Head of caudate nucleus (tissue), 42 donors: ENCODE measurements at regions not wholly inside any gene's neighbourhood (a gene's known extent, or its start where the extent isn't known, plus 50 kb on each side); places are given as distances from the start of the nearest gene placed in this dataset.

Source experiments
- DNase-seq, 42 donors: peaks; one replicate each; pipeline versions ENCODE4 v3.0.0 to v3.0.0-alpha.2; 2020 to 2021; ENCODE audit warnings: mixed read lengths in 7 of 42
- intact Hi-C: fragments of 100-400 bp; cut with DNase I; formaldehyde crosslinking; loops from one replicate; pipeline ENCODE4 v1.15.0; 2022

DNA sequence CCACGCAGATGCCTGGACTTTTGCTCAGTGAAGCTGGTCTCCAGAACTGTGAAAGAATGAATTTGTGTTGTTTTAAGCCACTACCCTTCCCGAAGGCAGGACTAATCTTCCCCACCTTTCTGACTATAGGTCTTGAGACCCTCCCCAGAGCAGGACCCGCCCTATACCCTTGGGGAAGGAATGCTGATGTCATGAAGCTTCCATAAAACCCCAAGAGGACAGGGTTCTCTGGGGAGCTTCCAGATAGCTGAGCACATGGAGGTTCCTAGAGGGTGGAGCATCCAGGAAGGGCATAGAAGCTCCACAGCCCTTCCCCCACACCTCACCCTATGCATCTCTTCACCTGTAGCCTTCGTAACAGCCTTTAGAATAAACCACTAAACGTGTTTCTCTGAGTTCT is 287.8 kb downstream of the SOX9 start:
- DNase-seq = no peak
- intact Hi-C loops = no loop called here

DNA sequence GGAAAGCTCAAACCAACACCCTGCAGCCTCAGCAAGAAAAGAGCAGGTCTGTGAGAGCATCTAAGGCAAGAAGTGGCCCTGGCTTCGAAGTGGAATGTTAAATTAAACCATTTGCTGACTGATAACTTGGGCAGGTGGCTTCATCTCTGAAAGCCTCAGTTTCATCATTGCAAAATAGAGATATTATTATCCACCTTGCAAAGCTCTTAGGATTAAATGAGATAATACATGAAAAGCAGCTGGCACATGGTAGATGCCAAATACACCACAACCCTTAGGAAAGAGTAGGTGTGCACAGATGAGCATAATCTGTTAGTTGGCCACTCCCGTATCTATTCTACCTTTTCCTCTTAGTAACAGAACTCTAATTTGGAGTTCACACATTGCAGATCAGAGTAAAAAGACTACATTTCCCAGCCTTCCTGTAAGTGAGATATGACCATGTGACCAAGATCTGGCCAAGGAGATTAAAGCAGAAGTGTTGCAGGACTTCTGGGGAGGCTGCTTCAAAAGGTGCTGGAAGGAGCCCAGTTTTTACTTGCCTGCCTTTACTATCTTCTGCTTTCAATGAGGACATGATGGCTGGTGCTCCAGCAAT is 288.7 kb downstream of the SOX9 start:
- intact Hi-C loops = no loop called here
- no peak for DNase-seq

DNA sequence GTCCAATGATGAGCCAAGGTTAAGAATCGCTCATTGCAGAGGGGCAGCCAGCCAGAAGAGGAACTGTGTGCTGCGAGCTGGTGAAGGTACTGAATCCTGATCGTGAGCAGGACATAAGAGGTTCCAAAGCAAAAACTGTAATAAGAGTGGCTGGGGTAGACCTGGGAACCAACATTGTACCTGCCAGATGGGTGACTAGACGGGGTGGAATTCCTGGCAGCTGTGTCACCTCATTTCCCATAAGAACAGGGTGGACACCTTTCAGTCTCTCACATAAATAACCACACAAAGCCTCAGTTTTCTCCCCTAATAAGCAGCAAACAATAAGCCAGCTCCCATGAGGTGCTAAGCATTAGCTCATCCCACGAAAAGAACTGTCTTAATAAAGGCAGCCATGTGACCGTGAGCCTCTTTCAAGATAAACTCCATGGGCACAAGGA is 290.3 kb downstream of the SOX9 start:
- intact Hi-C loops = no loop called here
- DNase-seq = no peak

DNA sequence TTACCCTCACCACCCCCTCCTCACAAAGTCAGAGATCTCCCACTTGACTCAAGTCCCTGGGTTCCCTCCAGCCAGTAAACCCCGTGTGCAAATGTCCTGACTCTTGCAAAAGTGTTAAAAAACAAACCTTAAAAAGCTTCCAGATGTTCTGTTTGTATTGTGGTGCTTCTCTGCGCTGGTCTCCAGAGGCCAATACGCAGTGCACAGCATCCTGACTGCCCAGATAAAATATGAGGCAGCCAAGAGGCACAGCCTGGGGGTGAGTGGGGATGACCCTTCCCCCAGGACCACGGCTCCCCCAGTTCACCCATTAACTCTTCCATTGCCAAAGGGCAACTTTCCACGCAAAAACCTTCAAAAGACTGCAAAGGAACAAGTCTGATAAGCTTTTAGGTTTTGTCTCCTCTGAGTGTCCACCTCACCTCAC is 291.8 kb downstream of the SOX9 start:
- intact Hi-C loops = no loop called here
- DNase-seq = no peak

DNA sequence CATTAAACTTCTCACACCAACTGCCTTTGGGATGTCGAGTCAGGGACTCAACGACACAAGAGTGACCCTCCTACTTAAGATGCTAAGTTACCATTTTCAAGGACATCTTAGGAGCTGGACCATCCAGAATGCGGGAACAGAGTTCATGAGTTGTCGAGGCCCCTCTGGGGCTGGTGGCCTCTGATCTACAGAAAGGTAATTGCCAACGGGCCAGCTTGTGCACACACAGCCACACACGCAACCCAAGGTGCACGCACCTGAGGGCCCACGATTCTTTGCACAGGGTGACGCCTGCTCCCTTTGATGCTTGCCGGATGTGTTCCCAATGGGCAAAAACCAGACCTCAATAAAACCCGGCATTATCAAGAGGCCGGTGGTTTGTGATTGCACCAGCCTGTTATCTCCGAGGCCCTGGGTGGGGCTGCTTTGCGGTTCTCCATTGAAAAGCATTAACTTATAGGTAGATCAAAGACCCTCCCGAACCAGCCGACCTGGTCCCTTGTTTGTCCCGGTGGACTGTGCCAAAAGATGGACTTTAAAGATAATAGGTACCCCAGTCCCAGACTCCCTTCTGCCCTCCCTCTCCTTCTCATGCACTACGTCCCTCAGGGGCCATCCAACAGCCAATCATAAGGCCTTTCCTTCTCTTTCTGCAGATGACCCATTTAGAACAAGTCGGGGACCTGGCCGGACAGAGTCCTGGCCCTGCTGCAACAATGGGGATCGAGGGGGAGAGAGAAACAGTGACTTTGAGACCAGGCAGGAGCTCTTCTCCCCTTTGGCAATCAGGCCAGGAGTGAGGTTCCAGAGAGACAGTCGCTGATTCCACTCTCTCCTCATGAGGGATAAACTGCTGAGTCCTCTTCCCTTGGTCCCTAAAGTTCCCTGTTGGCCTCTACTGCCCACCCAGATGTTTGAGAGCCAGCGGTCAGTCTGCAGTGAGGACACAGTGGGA is 292.5 kb downstream of the SOX9 start:
- intact Hi-C loops = no loop called here
- no peak for DNase-seq

DNA sequence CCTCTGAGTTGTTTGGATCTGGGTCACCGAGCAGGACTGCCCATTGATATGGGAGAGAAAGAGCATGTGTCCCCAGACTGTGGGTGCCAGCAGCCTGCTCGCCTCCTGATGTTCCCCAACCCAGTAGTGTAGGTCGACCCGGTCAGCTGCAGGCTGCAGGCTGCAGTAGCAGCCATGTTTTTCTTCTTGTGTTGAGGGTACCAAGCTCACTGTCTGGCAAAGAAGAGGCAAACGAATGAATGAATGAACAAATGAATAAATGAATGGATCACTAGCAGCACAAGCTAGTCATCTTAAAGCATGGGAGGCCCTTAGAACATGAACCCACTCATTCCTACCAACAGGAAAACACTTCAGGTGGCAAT is 293.2 kb downstream of the SOX9 start:
- intact Hi-C loops = no loop called here
- DNase-seq = no peak

DNA sequence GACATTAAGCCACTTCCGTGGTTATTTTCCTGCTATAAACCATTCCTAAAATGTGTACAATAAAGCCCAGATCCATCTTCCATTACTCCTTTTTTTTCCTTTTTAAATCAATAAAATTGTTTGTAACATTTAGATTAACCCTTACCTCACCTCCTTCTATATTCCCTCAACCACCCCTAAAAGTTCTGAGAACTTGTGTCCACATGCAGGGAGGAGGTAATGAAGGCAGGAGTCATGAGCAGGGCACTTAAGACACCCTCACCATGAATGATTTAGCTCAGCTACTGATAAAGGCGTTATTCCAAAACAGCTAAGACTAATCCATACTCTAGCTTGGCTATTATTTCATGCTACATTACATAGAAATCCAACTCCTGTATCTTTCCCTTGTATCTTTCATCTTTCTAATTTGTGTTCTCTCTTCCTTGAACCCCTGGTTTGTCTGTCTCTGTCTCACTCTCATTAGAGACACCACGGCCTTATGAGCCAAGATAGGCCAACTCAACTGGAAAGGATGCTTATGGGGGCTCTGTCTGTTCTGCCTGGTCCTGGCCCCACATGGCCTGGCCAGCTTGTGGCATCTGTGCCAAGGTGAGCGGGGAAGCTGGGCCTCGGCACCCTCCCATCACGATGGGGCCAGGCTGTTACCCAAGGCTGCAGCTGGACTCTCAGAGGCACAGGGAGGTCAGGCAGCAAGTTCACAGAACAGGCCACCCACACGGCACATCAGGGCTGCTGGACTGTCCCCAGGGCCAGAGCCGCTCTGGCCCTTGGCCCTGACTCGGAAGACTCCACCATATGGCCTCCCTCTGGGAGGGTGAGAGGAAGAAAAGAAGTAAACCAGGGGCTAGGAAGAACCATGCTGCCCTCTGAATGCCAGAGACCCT is 294.4 kb downstream of the SOX9 start:
- intact Hi-C loops = no loop called here
- no peak for DNase-seq

DNA sequence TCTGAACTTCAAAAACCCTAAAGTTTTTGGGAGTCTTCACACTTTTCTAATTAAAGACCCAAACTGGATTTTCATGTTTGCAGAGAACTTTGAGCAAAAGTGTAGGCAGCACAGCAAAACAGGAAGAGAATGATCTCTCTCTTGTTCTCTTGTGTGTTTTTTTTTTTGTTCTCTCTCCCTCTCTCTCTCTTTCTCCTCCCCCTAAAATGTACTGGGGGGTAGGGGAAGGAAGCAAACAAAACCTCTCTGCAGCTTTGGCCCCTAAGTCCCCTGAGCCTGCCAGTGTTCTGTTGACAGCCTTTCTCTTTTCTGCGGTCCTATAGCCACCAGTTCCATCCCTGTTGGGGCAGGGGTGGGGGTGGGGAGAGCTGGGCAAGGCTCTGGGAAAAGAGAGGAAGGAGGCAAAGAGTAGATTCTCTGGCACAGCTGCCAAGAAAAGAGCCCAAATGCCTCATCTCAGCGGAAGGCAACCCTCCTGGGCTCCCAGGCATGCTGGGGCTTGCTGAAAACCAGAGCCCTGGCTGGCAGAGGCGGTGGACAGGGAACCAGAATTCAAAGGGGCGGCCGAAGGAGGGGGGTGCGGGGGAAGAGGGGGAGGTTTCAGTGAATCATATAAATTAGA is 295.3 kb downstream of the SOX9 start:
- DNase-seq = peak in 22 of 42 donors; percentile 9 to 73 (median 44)

DNA sequence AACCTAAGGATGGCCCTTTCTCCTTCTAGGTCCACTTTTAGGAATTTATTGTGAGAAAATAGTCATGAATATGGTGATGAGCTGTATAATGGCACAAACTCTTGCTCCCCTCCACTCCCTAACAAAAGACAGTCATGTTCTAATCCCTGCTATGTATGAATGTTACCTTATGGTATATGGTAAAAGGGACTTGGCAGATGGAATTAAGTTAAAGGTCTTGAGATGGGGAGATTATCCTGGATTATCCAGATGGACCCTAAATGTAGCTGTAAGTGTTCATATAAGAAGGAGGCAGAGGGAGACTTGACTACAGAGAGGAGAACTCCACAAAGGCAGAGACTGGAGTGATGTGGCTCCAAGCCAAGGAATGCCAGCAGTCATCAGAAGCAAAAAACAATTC is 296.1 kb downstream of the SOX9 start:
- intact Hi-C loops = no loop called here
- no peak for DNase-seq

More for the DNA sequence above, 295.3 kb downstream of the SOX9 start:
- intact Hi-C loops = no loop called here

DNA sequence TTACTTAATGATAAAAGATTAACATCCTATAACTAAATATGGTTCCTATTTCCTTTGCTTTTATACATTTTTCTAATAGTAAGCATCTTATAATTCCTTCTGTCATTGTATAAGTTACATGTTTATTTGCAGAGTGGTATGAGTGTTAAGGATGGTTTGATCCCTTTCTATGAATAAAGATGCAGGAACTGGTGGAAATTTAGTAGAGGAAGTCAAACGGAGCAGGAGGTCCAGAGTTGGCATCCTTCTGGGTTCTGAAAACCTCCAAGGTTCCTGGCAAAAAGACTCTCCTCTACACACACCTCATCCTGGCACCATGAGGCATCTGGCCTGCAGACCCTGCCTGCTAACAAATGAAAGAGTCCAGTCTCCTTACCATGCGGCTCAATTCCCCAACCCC is 296.8 kb downstream of the SOX9 start:
- DNase-seq = no peak
- intact Hi-C loops = no loop called here

DNA sequence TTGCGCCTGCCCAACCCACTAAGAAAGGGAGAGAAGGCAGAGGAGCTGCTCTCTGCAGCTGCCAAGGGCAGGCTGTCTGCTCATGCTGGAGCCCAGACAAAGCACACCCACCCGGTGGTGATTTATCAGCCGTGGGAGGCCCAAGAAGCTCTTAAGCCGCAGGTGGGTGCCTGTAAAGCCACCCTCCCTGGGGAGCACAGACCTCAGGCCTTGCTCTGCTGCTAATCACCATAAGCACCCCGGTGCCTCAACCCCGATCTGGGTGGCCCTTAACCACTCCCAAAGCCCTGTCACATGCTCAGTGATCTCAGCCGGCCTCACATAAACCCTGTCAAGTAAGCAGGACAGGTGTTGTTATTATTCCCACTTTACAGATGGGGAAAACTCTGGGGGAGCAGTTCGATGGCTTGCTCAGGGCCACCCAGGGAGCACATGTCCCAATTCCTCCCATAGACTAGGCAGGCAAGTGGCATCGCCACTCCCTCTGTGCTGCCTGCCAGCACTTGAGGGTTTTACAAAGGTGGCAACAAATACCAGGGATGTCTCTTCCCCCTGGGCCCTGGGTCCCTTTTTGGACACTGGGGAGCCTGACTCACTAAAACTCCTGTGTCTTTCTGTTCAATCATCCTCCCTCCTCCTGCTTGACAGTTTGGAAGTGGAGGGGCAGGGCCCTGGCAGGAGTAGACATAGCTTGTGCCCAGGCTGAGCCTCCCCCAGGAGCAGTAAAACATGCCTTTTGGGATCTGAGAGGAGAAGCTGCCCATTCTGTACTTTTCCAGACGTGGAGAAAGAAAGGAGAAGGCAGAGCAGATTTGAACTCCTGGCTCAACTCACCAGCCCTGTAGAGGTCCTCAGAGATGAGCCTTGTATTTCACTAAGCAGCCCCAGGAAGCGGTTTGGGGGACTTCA is 299.3 kb downstream of the SOX9 start:
- peak in 6 of 42 donors; percentile 11 to 61 (median 46) for DNase-seq
- intact Hi-C loops = no loop called here

DNA sequence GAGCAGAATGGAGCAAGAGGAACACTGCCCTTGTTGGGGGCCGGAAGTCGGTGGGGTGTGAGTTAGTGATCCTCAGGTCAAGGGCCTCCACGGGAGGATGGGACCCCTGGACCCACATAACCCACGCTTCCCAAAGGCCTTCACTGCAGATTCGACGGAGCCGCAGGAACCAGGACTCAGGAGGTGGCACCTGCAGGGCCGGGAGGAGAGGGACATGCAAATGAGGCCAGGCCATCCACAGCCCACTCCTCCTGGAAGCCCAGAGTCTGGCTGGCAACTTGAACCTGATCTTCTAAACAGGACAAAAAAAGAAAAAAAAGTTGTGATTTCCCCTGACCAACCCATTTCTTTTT is 299.9 kb downstream of the SOX9 start:
- intact Hi-C loops = no loop called here
- DNase-seq = no peak

DNA sequence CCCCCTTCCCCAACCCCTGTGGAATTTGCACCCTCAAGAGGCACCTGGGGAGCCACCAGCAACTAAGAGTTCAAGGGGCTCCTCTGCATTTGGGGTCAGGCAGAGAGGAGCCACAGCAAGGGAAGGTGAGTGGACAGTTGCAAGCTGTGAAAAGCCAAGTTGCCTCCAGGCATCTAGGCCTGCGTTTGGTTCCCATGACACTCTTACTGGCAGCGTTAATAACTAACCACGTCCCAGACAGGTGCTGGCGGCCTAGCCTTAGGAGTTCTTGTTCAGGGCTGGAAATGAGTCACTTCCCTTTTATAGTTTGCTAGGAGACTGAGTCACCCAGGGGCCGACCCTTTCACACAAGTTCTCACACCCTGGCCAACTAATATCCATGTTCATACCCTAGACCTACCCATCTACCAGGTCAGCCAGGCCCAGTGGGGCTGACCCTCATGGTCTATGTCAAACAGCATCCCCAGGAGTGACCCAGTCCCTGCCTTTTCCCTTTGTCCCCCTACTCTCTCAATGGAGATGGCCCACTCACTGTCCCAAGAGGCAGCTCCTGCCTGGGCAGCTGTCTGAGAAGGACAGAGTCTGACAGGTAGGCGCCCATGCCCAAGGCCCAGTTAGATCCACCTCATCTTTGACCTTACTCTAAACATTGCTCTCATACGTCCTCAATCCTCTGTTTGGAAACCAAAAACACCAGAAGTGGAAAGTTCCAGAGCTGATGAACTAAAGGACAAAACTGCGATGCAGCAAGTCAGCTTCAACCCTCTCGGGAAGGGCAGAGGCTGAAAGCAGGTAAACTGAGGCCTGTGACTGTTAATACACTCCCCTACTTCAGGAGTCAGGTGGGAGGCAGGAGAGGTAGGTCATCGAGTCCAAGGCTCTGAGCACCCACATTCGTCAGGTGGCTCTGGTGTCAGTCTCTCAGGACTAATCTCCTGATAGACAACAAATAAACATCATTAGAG is 300.6 kb downstream of the SOX9 start:
- intact Hi-C loops = no loop called here
- DNase-seq = peak in 26 of 42 donors; percentile 20 to 84 (median 50)

DNA sequence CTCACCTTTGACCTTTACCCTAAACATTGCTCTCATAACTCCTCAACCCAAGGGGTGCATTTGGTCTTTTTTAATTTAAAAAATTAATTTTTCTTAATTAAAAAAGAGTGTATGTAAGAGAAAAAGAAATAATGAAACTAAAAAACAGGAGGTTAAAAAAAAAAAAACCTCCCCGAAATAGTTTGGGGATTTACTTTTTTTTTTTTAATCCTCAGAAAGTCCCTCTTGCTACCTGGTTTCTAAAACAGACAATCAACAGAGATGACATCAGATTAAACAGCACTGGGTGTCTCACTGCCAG is 301.3 kb downstream of the SOX9 start:
- intact Hi-C loops = no loop called here
- DNase-seq = no peak

DNA sequence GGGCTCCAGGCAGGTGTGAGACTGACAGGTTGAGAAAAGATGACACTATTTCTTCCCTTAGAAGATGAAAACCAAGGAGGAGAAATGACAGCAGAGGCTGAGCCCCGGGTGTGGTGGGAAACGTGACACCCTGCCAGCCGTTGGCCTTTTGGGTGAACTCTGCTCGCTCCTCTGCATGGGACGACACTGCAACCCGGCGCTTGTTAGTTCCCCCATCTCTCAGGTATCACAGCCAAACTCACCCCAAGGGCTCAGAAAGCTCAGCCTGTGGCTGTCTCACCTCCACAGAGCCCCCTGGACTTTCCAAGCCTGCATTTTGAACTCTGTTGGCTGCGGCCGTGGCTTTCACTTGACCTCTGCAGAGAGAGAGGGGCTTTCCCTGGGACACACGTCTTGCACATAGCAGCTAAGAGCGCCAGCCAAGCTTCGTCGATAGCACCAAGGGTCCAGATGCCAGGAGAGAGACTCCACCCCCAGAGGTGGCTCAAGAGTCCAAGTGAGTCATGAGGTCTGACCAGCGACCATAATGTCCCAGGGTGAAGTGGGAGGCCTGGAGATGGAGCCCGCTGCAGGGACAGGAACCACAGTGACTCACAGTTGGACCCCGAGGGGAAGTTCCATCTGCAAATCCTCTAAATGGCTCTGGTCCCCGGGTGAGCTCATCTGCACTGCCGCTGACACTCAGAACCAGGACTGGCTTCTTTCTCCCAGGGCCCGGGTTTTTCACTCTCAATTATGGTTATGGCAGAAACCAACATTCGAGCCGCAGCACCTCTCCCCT is 301.9 kb downstream of the SOX9 start:
- intact Hi-C loops = no loop called here
- DNase-seq = peak in 8 of 42 donors; percentile 10 to 82 (median 58)

DNA sequence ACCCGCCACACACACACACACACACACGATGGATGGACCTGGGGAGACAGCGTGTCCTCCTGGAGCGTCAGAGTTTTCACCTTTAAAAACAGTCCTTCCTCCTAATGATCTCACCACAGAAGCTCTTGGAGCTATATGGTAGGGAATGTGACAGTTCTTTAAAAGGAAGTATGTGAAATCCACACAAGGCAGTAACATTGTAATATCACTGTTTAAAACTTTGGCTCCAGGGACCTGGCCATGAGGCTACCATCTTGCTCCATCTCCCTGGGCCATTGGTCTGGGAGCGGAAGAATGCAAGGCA is 302.4 kb downstream of the SOX9 start:
- intact Hi-C loops = no loop called here
- no peak for DNase-seq

DNA sequence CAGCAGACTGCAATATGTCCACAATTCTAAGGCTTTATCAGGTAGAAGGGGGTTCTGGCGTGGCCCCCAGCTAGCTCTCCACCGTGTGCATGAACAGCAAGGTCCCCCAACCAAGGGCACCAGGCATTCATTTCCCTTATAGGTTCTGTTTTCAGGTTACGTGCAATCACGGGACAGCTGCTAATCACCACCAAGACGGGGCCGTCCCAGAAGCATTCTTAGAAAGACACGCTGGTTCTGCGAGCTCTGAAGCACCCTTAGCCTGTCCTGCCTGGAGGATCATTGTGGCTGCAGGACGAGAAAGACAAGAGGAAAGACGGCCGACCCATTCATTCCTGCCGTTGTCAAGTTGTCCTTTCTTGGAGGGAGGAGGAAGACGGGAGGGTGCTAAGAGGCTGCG is 302.9 kb downstream of the SOX9 start:
- intact Hi-C loops = no loop called here
- DNase-seq = no peak
